Spleen (tissue), 11 donors: ENCODE measurements at regions not wholly inside any gene's neighbourhood (a gene's known extent, or its start where the extent isn't known, plus 50 kb on each side); places are given as distances from the start of the nearest gene placed in this dataset.

Experiments
- DNase-seq: peaks from one replicate; pipeline ENCODE4 v3.0.0-alpha.2; 2020
- H3K27ac ChIP-seq, 8 donors: fragments of 200-600 bp; sonication (generic) in 7 of 8; 1 replicate in 4 of 8; 2 replicates in 4 of 8; pipeline versions ENCODE4 v1.5.0 to v1.8.0; 2016 to 2021; ENCODE audit warnings: inconsistent platforms in 4 of 8, mild to moderate bottlenecking in 4 of 8, moderate library complexity in 1 of 8
- H3K27me3 ChIP-seq, 7 donors: fragments of 200-600 bp; sonication (generic) in 6 of 7; replicated peaks in 1 of 7; 1 replicate in 4 of 7; 2 replicates in 3 of 7; pipeline versions ENCODE4 v1.5.0 to v1.8.0; 2016 to 2021; ENCODE audit warnings: inconsistent platforms in 3 of 7, mild to moderate bottlenecking in 1 of 7
- H3K36me3 ChIP-seq, 6 donors: fragments of 200-600 bp; sonication (generic) in 5 of 6; 1 replicate in 4 of 6; 2 replicates in 2 of 6; pipeline versions ENCODE4 v1.5.0 to v1.8.0; 2016 to 2021; ENCODE audit warnings: inconsistent platforms in 2 of 6
- H3K4me1 ChIP-seq, 6 donors: fragments of 200-600 bp; sonication (generic) in 5 of 6; 1 replicate in 3 of 6; 2 replicates in 3 of 6; pipeline versions ENCODE4 v1.5.0 to v1.8.0; 2016 to 2021; ENCODE audit warnings: inconsistent platforms in 3 of 6
- H3K4me3 ChIP-seq, 8 donors: fragments of 200-600 bp; sonication (generic) in 7 of 8; 1 replicate in 4 of 8; 2 replicates in 4 of 8; pipeline versions ENCODE4 v1.5.0 to v1.8.0; 2016 to 2021; ENCODE audit warnings: inconsistent platforms in 4 of 8, mild to moderate bottlenecking in 4 of 8, moderate library complexity in 2 of 8
- H3K9me3 ChIP-seq, 8 donors: fragments of 200-600 bp; sonication (generic) in 7 of 8; 1 replicate in 4 of 8; 2 replicates in 4 of 8; pipeline versions ENCODE4 v1.5.0 to v1.8.0; 2016 to 2021; ENCODE audit warnings: inconsistent platforms in 4 of 8
- CTCF ChIP-seq, 11 experiments: fragments of 200-600 bp in 7 of 11; fragments of 450-650 bp in 4 of 11; sonication (generic) in 4 of 11; IDR thresholded peaks in 8 of 11; conservative IDR thresholded peaks in 3 of 11; 1 replicate in 7 of 11; 2 replicates in 4 of 11; pipeline versions ENCODE4 v1.4.0 to v1.8.0; 2016 to 2021; ENCODE audit warnings: antibody characterized with exemption in 11 of 11, inconsistent platforms in 4 of 11, mild to moderate bottlenecking in 1 of 11
- POLR2A ChIP-seq, 3 donors: fragments of 450-650 bp; IDR thresholded peaks; one replicate each; pipeline ENCODE4 v1.5.1; 2017; ENCODE audit warnings: antibody characterized with exemption in 3 of 3, mild to moderate bottlenecking in 1 of 3
- POLR2AphosphoS5 ChIP-seq, 3 donors: sonication (generic); formaldehyde crosslinking; IDR thresholded peaks; one replicate each; pipeline ENCODE4 v1.5.1; 2017; ENCODE audit warnings: antibody characterized with exemption in 3 of 3
- WGBS, 5 donors: extraction: QIAGEN DNeasy Blood & Tissue Kit in 3 of 5; methylation state at CpG; one replicate each; pipeline versions ENCODE4 v1.1.5 to v1.1.7; 2013 to 2018; 5-methylcytosine and 5-hydroxymethylcytosine counted together
- intact Hi-C: fragments of 100-400 bp; cut with DNase I; formaldehyde crosslinking; loops from one replicate; pipeline ENCODE4 v1.15.0; 2023; ENCODE audit warnings: low total_unique reads
- donor health status: healthy with polysubstance abuse.
- donor health status: DM: no; HTN: no; CAD: no; lungs with moderate emphysema.
- donor health status: DM: no; HTN: no; CAD: no.
- donor health status: Bipolar disorder and iron deficiency.
- donor health status: healthy.
- donor health status: DM: no; HTN: no; CAD: no.
- donor health status: DM: yes; HTN: yes; CAD: no.

- WGBS, 5 donors = 85 to 97% (median 88%) methylated on average over 2 of the region's 2 CpGs
- no peak for DNase-seq
- Histone ChIP-seq H3K9me3 (no peaks in the 10 kb centered on the region), H3K27me3 (no peaks in the 10 kb centered on the region), H3K4me3 (no peak overlapping the region), H3K27ac (no peak overlapping the region), H3K4me1 (no peaks in the 10 kb centered on the region), H3K36me3 (no peaks in the 10 kb centered on the region)
- intact Hi-C loops = no loop called here
- TF ChIP-seq POLR2AphosphoS5 (IDR thresholded peaks at IDR 0.05) (no peak), POLR2A (IDR thresholded peaks at IDR 0.05) (no peak), CTCF (IDR thresholded peaks at IDR 0.05 in 8 of 11, conservative IDR thresholded peaks at IDR 0.05 in 3 of 11) (no peak)
These were observed 251.6 kb downstream of the KCNJ2 start for GRCh38 chr17:70420861-70421445.

GRCh38 chr17:70422862-70423261, 253.5 kb downstream of the KCNJ2 start:
- Histone ChIP-seq H3K36me3 (no peaks in the 10 kb centered on the region), H3K9me3 (no peaks in the 10 kb centered on the region), H3K27ac (no peak overlapping the region), H3K4me3 (no peak overlapping the region), H3K27me3 (peaks cover 0 to 5% (median 0%) of the 10 kb centered on the region in 7 donors), H3K4me1 (no peaks in the 10 kb centered on the region)
- intact Hi-C loops = no loop called here
- TF ChIP-seq POLR2A (IDR thresholded peaks at IDR 0.05) = no peak
- TF ChIP-seq POLR2AphosphoS5 (IDR thresholded peaks at IDR 0.05) = no peak
- no peak for TF ChIP-seq CTCF (IDR thresholded peaks at IDR 0.05 in 8 of 11, conservative IDR thresholded peaks at IDR 0.05 in 3 of 11)
- DNase-seq = no peak

- peaks cover 0 to 5% (median 0%) of the 10 kb centered on the region in 7 donors for H3K27me3 ChIP-seq
- no peak overlapping the region for H3K27ac ChIP-seq
- intact Hi-C loops = no loop called here
- H3K9me3 ChIP-seq = no peaks in the 10 kb centered on the region
- WGBS, 5 donors = 66 to 80% (median 76%) methylated on average over 2 of the region's 2 CpGs
- DNase-seq = no peak
- no peaks in the 10 kb centered on the region for H3K4me1 ChIP-seq
- no peaks in the 10 kb centered on the region for H3K36me3 ChIP-seq
- TF ChIP-seq POLR2A (IDR thresholded peaks at IDR 0.05) (no peak), CTCF (IDR thresholded peaks at IDR 0.05 in 8 of 11, conservative IDR thresholded peaks at IDR 0.05 in 3 of 11) (no peak), POLR2AphosphoS5 (IDR thresholded peaks at IDR 0.05) (no peak)
- H3K4me3 ChIP-seq = no peak overlapping the region
These were observed 254.2 kb downstream of the KCNJ2 start for GRCh38 chr17:70423562-70423961.

GRCh38 chr17:70426752-70427151, 257.4 kb downstream of the KCNJ2 start:
- intact Hi-C loops = no loop called here

More at GRCh38 chr17:70426752-70427151, 257.4 kb downstream of the KCNJ2 start:
- Histone ChIP-seq H3K4me3 (no peak overlapping the region), H3K9me3 (peaks cover 0 to 7% (median 0%) of the 10 kb centered on the region in 8 donors), H3K4me1 (no peaks in the 10 kb centered on the region), H3K27me3 (peaks cover 0 to 5% (median 0%) of the 10 kb centered on the region in 7 donors), H3K27ac (no peak overlapping the region), H3K36me3 (no peaks in the 10 kb centered on the region)
- 65 to 75% (median 71%) methylated on average over 3 of the region's 3 CpGs for WGBS, 5 donors
- no peak for DNase-seq
- TF ChIP-seq POLR2AphosphoS5 (IDR thresholded peaks at IDR 0.05) (no peak), CTCF (IDR thresholded peaks at IDR 0.05 in 8 of 11, conservative IDR thresholded peaks at IDR 0.05 in 3 of 11) (no peak), POLR2A (IDR thresholded peaks at IDR 0.05) (no peak)
